ENCODE measurements at regions not wholly inside any gene's neighbourhood (a gene's known extent, or its start where the extent isn't known, plus 50 kb on each side); places are given as distances from the start of the nearest gene placed in this dataset.

GRCh38 chr16:27671410-27671809 lies 121.5 kb downstream of the KATNIP start:
- TF ChIP-seq EP300 (IDR thresholded peaks at IDR 0.05; ENCODE audit: borderline replicate concordance) (no peak), YY1 (IDR thresholded peaks at IDR 0.05; ENCODE audit: low read depth) (no peak), EGR1 (IDR thresholded peaks at IDR 0.05) (no peak), CREB1 (IDR thresholded peaks at IDR 0.05; ENCODE audit: low read depth) (no peak), USF1 (IDR thresholded peaks at IDR 0.05) (no peak), RAD21 (IDR thresholded peaks at IDR 0.05; ENCODE audit: low read depth) (no peak), NFIC (IDR thresholded peaks at IDR 0.05) (no peak), ZBTB7A (IDR thresholded peaks at IDR 0.05; ENCODE audit: low read depth) (no peak), TAF1 (IDR thresholded peaks at IDR 0.05; ENCODE audit: low read depth) (no peak), CEBPB (IDR thresholded peaks at IDR 0.05) (no peak), REST (IDR thresholded peaks at IDR 0.05; ENCODE audit: low read depth) (no peak), FOXM1 (IDR thresholded peaks at IDR 0.05; ENCODE audit: borderline replicate concordance, low read depth) (no peak), TCF12 (IDR thresholded peaks at IDR 0.05; ENCODE audit: low read depth) (no peak)

GRCh38 chr16:27676839-27677238 lies 126.9 kb downstream of the KATNIP start:
- TF ChIP-seq RAD21 (IDR thresholded peaks at IDR 0.05; ENCODE audit: low read depth) (no peak), FOXM1 (IDR thresholded peaks at IDR 0.05; ENCODE audit: borderline replicate concordance, low read depth) (no peak), TEAD4 (IDR thresholded peaks at IDR 0.05) (no peak), MAX (IDR thresholded peaks at IDR 0.05) (no peak), CREB1 (IDR thresholded peaks at IDR 0.05; ENCODE audit: low read depth) (no peak), TAF1 (IDR thresholded peaks at IDR 0.05; ENCODE audit: low read depth) (no peak), ZBTB7A (IDR thresholded peaks at IDR 0.05; ENCODE audit: low read depth) (no peak), NFIC (IDR thresholded peaks at IDR 0.05) (no peak), CEBPB (IDR thresholded peaks at IDR 0.05) (no peak)

- TF ChIP-seq YY1 (IDR thresholded peaks at IDR 0.05; ENCODE audit: low read depth) = no peak
- TF ChIP-seq FOXM1 (IDR thresholded peaks at IDR 0.05; ENCODE audit: borderline replicate concordance, low read depth) = no peak
- TF ChIP-seq EP300 (IDR thresholded peaks at IDR 0.05; ENCODE audit: borderline replicate concordance) = no peak
- TF ChIP-seq NFIC (IDR thresholded peaks at IDR 0.05) = no peak
- no peak for TF ChIP-seq TAF1 (IDR thresholded peaks at IDR 0.05; ENCODE audit: low read depth)
- no peak for TF ChIP-seq TCF12 (IDR thresholded peaks at IDR 0.05; ENCODE audit: low read depth)
Measured at GRCh38 chr16:27677263-27677662, 127.3 kb downstream of the KATNIP start.

- TF ChIP-seq NFIC (IDR thresholded peaks at IDR 0.05) (no peak), EP300 (IDR thresholded peaks at IDR 0.05; ENCODE audit: borderline replicate concordance) (no peak), TAF1 (IDR thresholded peaks at IDR 0.05; ENCODE audit: low read depth) (no peak), FOXM1 (IDR thresholded peaks at IDR 0.05; ENCODE audit: borderline replicate concordance, low read depth) (no peak), CEBPB (IDR thresholded peaks at IDR 0.05) (no peak), MAX (IDR thresholded peaks at IDR 0.05) (no peak), REST (IDR thresholded peaks at IDR 0.05; ENCODE audit: low read depth) (no peak), ZBTB7A (IDR thresholded peaks at IDR 0.05; ENCODE audit: low read depth) (no peak), TEAD4 (IDR thresholded peaks at IDR 0.05) (no peak), EGR1 (IDR thresholded peaks at IDR 0.05) (no peak), YY1 (IDR thresholded peaks at IDR 0.05; ENCODE audit: low read depth) (no peak), TCF12 (IDR thresholded peaks at IDR 0.05; ENCODE audit: low read depth) (no peak), CREB1 (IDR thresholded peaks at IDR 0.05; ENCODE audit: low read depth) (no peak), USF1 (IDR thresholded peaks at IDR 0.05) (no peak)
Measured at GRCh38 chr16:27678955-27679354, 129.0 kb downstream of the KATNIP start.

- TF ChIP-seq TCF12 (IDR thresholded peaks at IDR 0.05; ENCODE audit: low read depth) = no peak
- no peak for TF ChIP-seq ZBTB7A (IDR thresholded peaks at IDR 0.05; ENCODE audit: low read depth)
- no peak for TF ChIP-seq EGR1 (IDR thresholded peaks at IDR 0.05)
- TF ChIP-seq TAF1 (IDR thresholded peaks at IDR 0.05; ENCODE audit: low read depth) = no peak
- TF ChIP-seq CREB1 (IDR thresholded peaks at IDR 0.05; ENCODE audit: low read depth) = no peak
- TF ChIP-seq EP300 (IDR thresholded peaks at IDR 0.05; ENCODE audit: borderline replicate concordance) = no peak
- no peak for TF ChIP-seq NFIC (IDR thresholded peaks at IDR 0.05)
- TF ChIP-seq REST (IDR thresholded peaks at IDR 0.05; ENCODE audit: low read depth) = no peak
- TF ChIP-seq RAD21 (IDR thresholded peaks at IDR 0.05; ENCODE audit: low read depth) = no peak
- TF ChIP-seq YY1 (IDR thresholded peaks at IDR 0.05; ENCODE audit: low read depth) = no peak
- TF ChIP-seq MAX (IDR thresholded peaks at IDR 0.05) = no peak
- no peak for TF ChIP-seq TEAD4 (IDR thresholded peaks at IDR 0.05)
- TF ChIP-seq FOXM1 (IDR thresholded peaks at IDR 0.05; ENCODE audit: borderline replicate concordance, low read depth) = no peak
- no peak for TF ChIP-seq USF1 (IDR thresholded peaks at IDR 0.05)
- no peak for TF ChIP-seq CEBPB (IDR thresholded peaks at IDR 0.05)
Measured at GRCh38 chr16:27679899-27680298, 130.0 kb downstream of the KATNIP start.
